Erythroblast (primary cell): ENCODE measurements at regions not wholly inside any gene's neighbourhood (a gene's known extent, or its start where the extent isn't known, plus 50 kb on each side); places are given as distances from the start of the nearest gene placed in this dataset.

Experiments used
- GATA1 ChIP-seq: IDR thresholded peaks from 2 replicates; pipeline ENCODE4 v1.6.1; 2011; ENCODE audit warnings: low read depth, mild to moderate bottlenecking, control low read depth, low read length, moderate library complexity
- POLR2A ChIP-seq: IDR thresholded peaks from 2 replicates; pipeline ENCODE4 v1.6.1; 2011; ENCODE audit warnings: mild to moderate bottlenecking, low read length

GRCh38 chr16:6853565-6853964 lies 479.1 kb upstream of the RBFOX1 start:
- TF ChIP-seq POLR2A, result no peak
- TF ChIP-seq GATA1, result no peak
